DOHH2 (cell line): ENCODE measurements at regions not wholly inside any gene's neighbourhood (a gene's known extent, or its start where the extent isn't known, plus 50 kb on each side); places are given as distances from the start of the nearest gene placed in this dataset.

Experiments used
- H3F3A ChIP-seq: fragments of 200-600 bp; sonication (generic), shearing (Covaris generic); 2 replicates; pipeline ENCODE4 v1.6.0; 2016; ENCODE audit warnings: antibody characterized with exemption, mild to moderate bottlenecking; ENCODE audit not compliant: control insufficient read depth, insufficient read depth
- H3K27ac ChIP-seq: fragments of 200-600 bp; sonication (generic); 2 replicates; pipeline ENCODE4 v1.5.1; 2014; ENCODE audit warnings: low read depth, mild to moderate bottlenecking, low read length, moderate library complexity
- H3K27me3 ChIP-seq: fragments of 200-600 bp; sonication (generic); 2 replicates; pipeline ENCODE4 v1.6.1; 2014; ENCODE audit warnings: mild to moderate bottlenecking, low read length, mixed read lengths; ENCODE audit not compliant: control insufficient read depth
- H3K36me3 ChIP-seq: fragments of 200-600 bp; sonication (generic); 2 replicates; pipeline ENCODE4 v1.6.1; 2014; ENCODE audit warnings: mild to moderate bottlenecking, low read length, moderate library complexity, mixed read lengths; ENCODE audit not compliant: control insufficient read depth
- H3K4me1 ChIP-seq: fragments of 200-600 bp; sonication (generic); 2 replicates; pipeline ENCODE4 v1.6.1; 2014; ENCODE audit warnings: mild to moderate bottlenecking, low read length, mixed read lengths; ENCODE audit not compliant: control insufficient read depth
- H3K4me2 ChIP-seq: fragments of 200-600 bp; sonication (generic); 2 replicates; pipeline ENCODE4 v1.6.0; 2014; ENCODE audit warnings: mild to moderate bottlenecking, low read length, moderate library complexity
- H3K4me3 ChIP-seq: fragments of 200-600 bp; sonication (generic); 2 replicates; pipeline ENCODE4 v1.5.1; 2014; ENCODE audit warnings: mild to moderate bottlenecking, low read length, mixed read lengths
- H3K79me2 ChIP-seq: fragments of 200-600 bp; sonication (generic); 2 replicates; pipeline ENCODE4 v1.6.1; 2014; ENCODE audit warnings: mild to moderate bottlenecking, low read length, mixed read lengths; ENCODE audit not compliant: control insufficient read depth
- H3K9me2 ChIP-seq: fragments of 200-600 bp; sonication (generic); replicated peaks from 2 replicates; pipeline ENCODE4 v1.6.1; 2014; ENCODE audit warnings: mild to moderate bottlenecking, low read length, mixed read lengths; ENCODE audit not compliant: control insufficient read depth
- H3K9me3 ChIP-seq: fragments of 200-600 bp; sonication (generic); 2 replicates; pipeline ENCODE4 v1.6.1; 2014; ENCODE audit warnings: antibody characterized with exemption, low read length, mixed read lengths; ENCODE audit not compliant: control insufficient read depth, insufficient read depth
- H4K20me1 ChIP-seq: fragments of 200-600 bp; sonication (generic); 2 replicates; pipeline ENCODE4 v1.6.0; 2014; ENCODE audit warnings: low read depth, mild to moderate bottlenecking, antibody characterized with exemption, low read length, moderate library complexity; ENCODE audit not compliant: control insufficient read depth, insufficient read depth
- CTCF ChIP-seq: fragments of 200-600 bp; sonication (generic); IDR thresholded peaks from one replicate; pipeline ENCODE4 v1.5.1; 2014; ENCODE audit warnings: antibody characterized with exemption, mild to moderate bottlenecking, low read depth, low read length; ENCODE audit not compliant: poor library complexity, severe bottlenecking
- EZH2phosphoT487 ChIP-seq: fragments of 200-600 bp; sonication (generic); IDR thresholded peaks from 2 replicates; pipeline ENCODE4 v1.6.1; 2017; ENCODE audit warnings: borderline replicate concordance, mild to moderate bottlenecking, antibody characterized with exemption, low read length, moderate library complexity, mixed read lengths

DNA sequence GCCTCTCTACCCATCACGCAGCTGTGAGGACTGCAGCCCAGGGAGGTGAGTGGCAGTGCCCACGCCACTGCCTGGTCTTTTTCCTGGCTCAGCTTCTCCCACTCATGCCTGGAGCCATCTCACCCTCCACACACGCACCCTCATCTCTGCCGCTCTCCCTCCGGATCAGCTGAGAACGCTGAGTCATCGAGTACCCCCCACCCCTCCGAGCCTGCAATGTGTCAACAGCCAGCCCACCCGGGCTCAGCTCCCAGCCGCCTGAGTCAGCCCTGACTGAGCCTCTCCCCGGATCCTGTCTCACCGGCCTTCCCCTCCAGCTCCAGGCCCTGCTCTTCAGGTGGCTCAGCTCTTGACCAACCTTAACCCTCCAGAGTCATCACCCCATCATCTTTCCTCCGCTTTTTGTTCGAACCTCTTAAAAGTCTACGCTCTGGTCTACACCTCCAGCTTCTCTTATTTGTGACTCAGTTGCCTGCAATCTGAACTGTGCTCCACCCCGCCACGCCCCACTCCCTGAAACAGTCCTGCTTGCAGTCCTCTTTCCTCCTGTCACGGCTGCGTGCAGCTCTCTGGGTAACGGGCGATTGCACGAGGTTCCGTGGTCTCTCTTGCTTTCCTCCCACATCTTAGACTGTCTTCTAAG, 94.4 kb upstream of the ASAP2 start:
- no peaks in the 10 kb centered on the region for H3K27me3 ChIP-seq
- no peaks in the 10 kb centered on the region for H3K4me1 ChIP-seq
- no peaks in the 10 kb centered on the region for H3K9me3 ChIP-seq
- no peaks in the 10 kb centered on the region for H3K36me3 ChIP-seq
- no peaks in the 10 kb centered on the region for H4K20me1 ChIP-seq
- H3K9me2 ChIP-seq = no peaks in the 10 kb centered on the region
- TF ChIP-seq CTCF (no peak), EZH2phosphoT487 (no peak)
- H3K4me3 ChIP-seq = no peak overlapping the region
- H3F3A ChIP-seq = no peaks in the 10 kb centered on the region
- H3K27ac ChIP-seq = no peak overlapping the region
- H3K79me2 ChIP-seq = no peaks in the 10 kb centered on the region
- no peak overlapping the region for H3K4me2 ChIP-seq

DNA sequence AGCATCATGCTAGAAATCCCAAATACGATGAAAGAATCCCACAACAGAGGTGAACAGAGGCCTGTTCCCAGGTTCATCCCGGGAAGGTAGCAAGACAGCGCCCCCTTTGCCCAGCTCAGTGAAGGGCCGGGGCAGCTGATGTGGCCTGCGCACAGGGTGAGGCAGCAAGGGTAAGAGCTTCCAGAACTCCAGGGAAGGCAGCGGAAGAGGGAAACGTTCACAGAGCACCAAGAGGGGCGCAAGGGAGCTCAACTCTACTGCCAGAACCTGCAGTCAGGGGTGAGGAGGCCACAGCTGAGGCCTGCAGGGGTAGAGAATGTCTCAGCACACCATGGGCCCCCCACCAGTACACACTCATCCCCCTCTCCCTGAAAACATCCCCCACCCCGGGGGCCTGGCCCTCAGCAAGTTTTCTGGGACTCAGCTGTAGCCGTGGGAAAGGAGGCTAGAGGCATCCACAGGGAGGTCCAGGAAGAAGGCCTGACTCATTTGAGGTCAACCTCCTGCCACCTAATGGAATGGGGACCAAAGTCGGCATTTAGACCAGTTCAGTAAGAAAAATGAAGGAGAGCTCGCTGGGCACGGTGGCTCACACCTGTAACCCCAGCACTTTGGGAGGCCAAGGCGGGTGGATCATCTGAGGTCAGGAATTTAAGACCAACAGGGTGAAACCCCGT, 95.6 kb upstream of the ASAP2 start:
- Histone ChIP-seq H3K79me2 (no peaks in the 10 kb centered on the region), H3K27me3 (no peaks in the 10 kb centered on the region), H3K4me3 (no peak overlapping the region), H3K9me3 (no peaks in the 10 kb centered on the region), H4K20me1 (no peaks in the 10 kb centered on the region), H3K9me2 (no peaks in the 10 kb centered on the region), H3K27ac (no peak overlapping the region), H3K4me2 (no peak overlapping the region), H3K36me3 (no peaks in the 10 kb centered on the region), H3F3A (no peaks in the 10 kb centered on the region), H3K4me1 (no peaks in the 10 kb centered on the region)
- TF ChIP-seq EZH2phosphoT487 (no peak), CTCF (no peak)

DNA sequence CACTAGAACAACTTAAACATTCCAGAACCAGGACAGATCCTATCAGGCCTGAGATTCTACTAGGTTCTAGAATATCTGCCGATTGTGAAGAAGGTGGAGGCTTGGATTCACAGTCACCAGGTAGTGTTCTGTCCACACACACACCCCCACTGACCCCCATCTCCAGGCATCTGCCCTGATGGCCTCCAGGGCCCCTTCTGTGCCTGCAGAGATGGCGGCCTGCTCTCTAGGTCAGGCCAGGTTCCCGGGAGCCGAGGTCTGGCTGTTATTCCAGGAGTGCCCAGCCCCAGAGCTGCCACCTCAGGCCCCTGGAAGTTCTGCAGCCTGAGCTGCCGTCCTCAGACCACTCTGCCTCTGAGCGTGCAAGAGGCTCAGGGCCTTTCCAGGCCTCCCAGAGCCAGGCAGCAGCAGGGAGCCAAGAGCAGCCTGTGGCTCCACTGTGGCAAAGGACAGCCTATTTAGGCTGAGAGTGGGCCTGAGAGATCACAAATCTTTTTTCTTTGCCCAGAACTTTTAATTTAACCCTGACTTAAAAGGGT, 96.2 kb upstream of the ASAP2 start:
- Histone ChIP-seq H3K27ac (no peak overlapping the region), H3K4me2 (no peak overlapping the region), H3K79me2 (no peaks in the 10 kb centered on the region), H3K4me1 (no peaks in the 10 kb centered on the region), H3K27me3 (no peaks in the 10 kb centered on the region), H3K9me3 (no peaks in the 10 kb centered on the region), H3K4me3 (no peak overlapping the region), H3F3A (no peaks in the 10 kb centered on the region), H3K36me3 (no peaks in the 10 kb centered on the region), H4K20me1 (no peaks in the 10 kb centered on the region), H3K9me2 (no peaks in the 10 kb centered on the region)
- TF ChIP-seq EZH2phosphoT487 = no peak

GRCh38 chr2:9109871-9110270, 96.7 kb upstream of the ASAP2 start:
- Histone ChIP-seq H3K4me3 (no peak overlapping the region), H3K9me3 (no peaks in the 10 kb centered on the region), H3K27ac (no peak overlapping the region), H3K4me1 (no peaks in the 10 kb centered on the region), H3K4me2 (no peak overlapping the region), H3K79me2 (no peaks in the 10 kb centered on the region), H3K9me2 (no peaks in the 10 kb centered on the region), H3K27me3 (no peaks in the 10 kb centered on the region), H3F3A (no peaks in the 10 kb centered on the region), H4K20me1 (no peaks in the 10 kb centered on the region), H3K36me3 (no peaks in the 10 kb centered on the region)
- TF ChIP-seq EZH2phosphoT487 = no peak
- no peak for TF ChIP-seq CTCF
